HG03139 (cell line): ENCODE measurements at regions not wholly inside any gene's neighbourhood (a gene's known extent, or its start where the extent isn't known, plus 50 kb on each side); places are given as distances from the start of the nearest gene placed in this dataset.
"Not testable (repeated sequence)": the region's sequence is repeated elsewhere in the genome, so short reads cannot be mapped to it uniquely, and the experiment has no call there.

Experiments used
- ATAC-seq: cut with Tn5 transposase; IDR thresholded peaks from one replicate; pipeline ENCODE4 v1.9.1; 2021; ENCODE audit not compliant: unreplicated experiment

DNA sequence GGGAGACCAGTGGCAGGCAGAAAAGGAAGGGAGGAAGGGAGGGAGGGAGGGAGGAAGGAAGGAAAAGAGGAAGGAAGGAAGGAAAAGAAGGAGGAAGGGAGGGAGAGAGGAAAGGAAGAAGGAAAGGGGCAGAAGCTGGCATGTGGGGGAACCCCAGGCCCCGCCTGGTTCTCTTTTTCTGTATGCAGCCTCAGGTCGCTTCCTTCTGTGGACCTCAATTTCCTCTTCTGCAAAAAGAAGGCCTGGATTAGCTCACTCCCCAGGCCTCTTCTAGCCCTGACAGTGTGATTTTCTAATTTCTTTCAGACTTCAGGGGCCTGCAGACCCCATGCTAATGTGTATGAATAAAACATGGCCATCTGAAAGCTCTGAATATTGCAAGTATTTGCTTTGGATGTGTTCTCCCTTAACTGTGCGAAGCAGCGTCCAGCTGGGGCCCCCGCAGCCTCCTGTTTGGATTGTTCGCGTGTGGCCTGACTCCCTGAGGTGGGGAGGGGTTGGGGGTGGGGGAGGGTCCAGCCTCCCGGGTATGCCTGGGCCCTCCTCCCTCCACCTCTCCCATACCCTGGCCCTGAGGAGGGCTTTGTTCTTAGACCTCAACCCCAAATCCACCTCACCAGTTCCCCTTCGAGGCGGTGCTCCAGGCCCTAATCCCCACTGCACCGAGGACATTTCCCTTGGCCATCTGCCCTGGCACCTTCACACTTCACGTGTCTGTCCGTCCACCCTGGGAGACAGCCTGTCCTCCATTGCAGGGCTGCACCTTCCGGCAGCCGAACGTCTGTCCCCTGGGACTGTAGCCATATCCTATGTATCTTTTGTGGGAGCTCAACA, 199.9 kb upstream of the ATP6AP2 start:
- no peak for ATAC-seq

- ATAC-seq, result no peak
Observed at GRCh38 chrX:40377684-40378083, 203.1 kb upstream of the ATP6AP2 start.

DNA sequence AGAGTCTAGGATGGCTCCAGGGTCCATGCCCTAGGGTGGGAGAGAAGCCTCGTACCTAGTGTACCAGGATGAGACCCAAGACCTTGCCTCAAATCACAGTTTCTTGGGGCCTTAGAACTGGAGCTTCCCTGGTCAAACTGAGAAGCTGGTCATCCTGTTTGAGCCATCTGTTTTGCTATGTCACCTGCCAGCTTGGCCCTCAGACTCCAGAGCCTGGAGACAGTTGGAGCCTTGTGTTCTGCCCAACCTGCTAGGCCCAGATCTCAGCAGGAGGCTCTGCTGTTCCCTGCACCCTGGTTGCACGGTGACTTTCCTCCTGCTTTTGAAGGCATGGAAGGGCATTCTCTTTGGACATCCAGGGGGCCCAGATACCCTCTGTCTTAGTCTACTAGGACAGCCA, 206.3 kb upstream of the ATP6AP2 start:
- ATAC-seq, result no peak

DNA sequence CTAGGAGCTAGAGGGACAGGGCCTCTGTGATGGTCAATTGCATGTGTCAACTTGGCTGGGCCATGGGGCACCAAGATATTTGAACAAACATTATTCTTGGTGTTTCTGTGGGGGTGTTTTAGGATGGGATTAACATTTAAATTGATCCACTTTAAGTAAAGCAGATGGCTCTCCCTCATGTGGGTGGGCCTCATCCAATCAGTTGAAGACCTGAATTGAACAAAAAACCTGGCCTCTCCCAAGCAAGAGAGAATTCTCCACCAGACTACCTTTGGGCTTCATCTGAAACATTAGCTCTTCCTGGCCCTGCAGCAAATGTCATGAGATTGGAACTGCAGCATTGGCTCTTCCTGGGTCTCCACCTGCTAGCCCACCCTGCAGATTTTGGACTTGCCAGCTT, 207.1 kb upstream of the ATP6AP2 start:
- no peak for ATAC-seq

- no peak for ATAC-seq
Observed at GRCh38 chrX:40373025-40373424, 207.7 kb upstream of the ATP6AP2 start.

DNA sequence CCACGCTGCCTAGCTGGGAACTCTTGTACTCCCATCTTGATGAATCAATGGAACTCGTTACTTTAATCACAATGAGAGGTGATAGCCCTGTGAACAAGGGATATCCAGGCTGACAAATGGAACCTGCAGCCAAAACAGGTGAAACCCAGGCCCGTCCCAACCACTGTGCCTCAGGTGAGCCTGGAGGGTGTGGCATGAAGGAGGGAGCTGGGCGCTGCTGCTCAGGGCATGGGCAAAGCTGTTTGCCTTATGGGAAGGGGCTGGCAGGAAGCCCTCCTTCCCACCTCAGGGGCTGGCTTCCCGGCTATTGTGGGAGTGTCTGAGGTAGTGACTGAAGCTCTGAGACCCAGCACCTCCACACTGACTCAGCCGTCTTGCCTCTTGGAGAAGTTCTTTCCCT, 209.4 kb upstream of the ATP6AP2 start:
- ATAC-seq, result no peak

- no peak for ATAC-seq
Observed at GRCh38 chrX:40368611-40369061, 212.1 kb upstream of the ATP6AP2 start.

GRCh38 chrX:40366661-40367060, 214.1 kb upstream of the ATP6AP2 start:
- ATAC-seq, result no peak

DNA sequence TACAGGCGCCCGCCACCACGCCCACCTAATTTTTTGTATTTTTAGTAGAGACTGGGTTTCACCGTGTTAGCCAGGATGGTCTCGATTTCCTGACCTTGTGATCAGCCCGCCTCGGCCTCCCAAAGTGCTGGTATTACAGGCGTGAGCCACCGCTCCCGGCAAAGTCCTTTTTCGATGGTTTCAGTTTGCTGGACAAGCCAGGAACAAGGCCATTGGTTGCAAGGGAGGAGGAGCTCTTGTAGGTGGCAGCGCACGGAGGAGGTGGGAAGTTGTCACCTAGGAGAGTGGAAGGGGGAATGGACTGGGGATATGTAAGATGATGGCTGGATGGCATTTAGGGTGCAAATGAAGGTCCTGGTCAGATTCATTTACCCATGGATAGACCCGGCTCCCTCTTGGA, 218.5 kb upstream of the ATP6AP2 start:
- not testable (repeated sequence) for ATAC-seq

DNA sequence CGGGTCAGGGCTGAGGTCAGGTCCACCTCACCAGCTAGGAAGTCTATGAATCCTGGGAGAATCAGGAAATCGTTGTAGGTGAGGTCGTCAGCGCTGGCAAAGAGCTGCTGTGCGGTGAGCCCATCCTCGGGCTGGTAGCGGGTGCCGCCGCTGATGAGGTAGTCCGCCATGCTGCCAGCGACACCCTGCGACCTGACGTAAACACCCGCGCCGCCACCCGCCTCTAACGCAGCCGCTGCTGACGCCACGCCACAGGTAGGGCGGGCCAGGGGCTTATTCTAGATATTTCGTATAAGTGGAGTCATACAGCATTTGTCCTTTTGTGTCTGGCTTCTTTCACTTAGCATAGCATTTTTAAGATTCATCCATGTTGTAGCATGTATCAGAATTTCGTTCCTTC, 220.2 kb upstream of the ATP6AP2 start:
- ATAC-seq, result no peak

- ATAC-seq, result no peak
Observed at GRCh38 chrX:40359593-40359992, 221.2 kb upstream of the ATP6AP2 start.

- no peak for ATAC-seq
Observed at GRCh38 chrX:40358994-40359393, 221.8 kb upstream of the ATP6AP2 start.

DNA sequence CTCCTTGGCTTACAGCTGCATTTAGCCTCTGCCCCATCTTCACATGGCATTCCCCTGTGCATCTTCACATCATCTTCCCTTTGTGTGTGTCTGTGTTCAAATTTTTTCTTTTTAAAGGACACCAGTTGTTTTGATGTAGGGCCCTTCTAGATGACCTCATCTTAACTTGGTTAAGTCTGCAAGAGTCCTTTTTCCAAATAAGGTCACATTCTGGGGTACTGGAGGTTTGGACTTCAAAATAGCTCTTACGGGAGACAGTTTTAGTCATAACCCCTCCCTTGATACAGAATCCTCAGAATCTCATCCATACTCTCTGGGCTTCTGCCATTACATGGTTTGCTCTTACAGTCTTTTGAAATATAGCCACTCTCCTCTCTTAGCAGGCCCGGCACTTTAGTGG, 231.5 kb upstream of the ATP6AP2 start:
- no peak for ATAC-seq

GRCh38 chrX:40346379-40346778, 234.4 kb upstream of the ATP6AP2 start:
- no peak for ATAC-seq

DNA sequence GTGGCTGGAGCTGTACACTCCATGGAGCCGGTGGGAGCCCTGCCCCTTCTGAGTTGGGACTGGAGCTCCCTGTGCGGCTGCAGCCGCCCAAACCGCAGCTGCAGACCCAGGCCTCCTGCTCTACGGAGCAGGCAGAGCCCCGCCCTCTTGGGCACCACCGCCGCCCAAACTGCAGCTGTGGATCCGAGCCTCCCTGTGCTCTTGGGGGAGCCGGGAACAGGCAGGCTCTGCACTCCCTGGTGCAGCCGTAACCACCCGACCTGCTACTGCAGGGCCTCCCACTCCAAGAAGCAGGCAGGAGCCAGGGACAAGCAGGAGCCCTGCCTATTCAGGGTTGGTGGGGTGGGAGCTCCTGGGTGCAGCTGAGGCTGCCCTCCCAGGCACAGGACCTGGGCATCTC, 237.5 kb upstream of the ATP6AP2 start:
- no peak for ATAC-seq

- no peak for ATAC-seq
Observed at GRCh38 chrX:40340116-40340515, 240.7 kb upstream of the ATP6AP2 start.

- no peak for ATAC-seq
Observed at GRCh38 chrX:40333344-40333743, 235.6 kb upstream of the BCOR start.

- ATAC-seq, result no peak
Observed at GRCh38 chrX:40331762-40332161, 234.0 kb upstream of the BCOR start.

DNA sequence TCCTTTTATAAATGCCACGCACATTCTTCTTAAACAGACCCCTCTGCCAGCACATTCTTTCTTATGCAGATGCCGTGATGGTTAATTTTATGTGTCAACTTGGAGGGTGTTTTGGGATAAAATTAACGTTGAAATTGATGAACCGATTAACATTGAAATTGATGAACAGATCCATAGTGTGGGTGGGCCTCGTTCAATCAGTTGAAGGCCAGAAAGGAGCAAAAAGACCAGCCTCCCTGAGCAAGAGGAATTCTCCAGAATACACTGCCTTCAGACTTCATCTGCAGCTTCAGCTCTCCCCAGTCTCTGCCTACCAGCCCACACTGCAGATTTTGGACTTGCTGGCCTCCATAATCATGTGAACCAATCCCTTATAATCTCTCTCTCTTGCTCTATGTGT, 233.6 kb upstream of the BCOR start:
- ATAC-seq, result no peak

DNA sequence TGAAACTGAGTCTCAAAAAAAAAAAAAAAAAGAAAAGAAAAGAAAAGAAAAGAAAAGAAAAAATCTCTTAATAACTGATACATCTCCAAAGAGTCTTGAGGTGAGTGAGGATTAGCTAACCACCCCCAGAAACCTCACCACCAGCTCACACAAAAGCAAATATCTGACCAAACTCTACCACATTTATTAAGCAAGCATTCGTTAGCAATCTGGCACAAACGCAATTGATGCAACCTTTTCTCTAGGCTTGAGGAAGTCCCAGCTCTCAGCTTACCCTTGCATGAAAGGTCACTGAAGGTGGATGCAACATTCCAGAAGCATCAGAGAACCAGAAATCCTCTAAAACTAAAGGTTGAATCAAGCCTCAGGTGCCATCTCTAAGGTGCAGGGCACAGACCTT, 231.9 kb upstream of the BCOR start:
- no peak for ATAC-seq

- ATAC-seq, result no peak
Observed at GRCh38 chrX:40327085-40327484, 229.3 kb upstream of the BCOR start.

DNA sequence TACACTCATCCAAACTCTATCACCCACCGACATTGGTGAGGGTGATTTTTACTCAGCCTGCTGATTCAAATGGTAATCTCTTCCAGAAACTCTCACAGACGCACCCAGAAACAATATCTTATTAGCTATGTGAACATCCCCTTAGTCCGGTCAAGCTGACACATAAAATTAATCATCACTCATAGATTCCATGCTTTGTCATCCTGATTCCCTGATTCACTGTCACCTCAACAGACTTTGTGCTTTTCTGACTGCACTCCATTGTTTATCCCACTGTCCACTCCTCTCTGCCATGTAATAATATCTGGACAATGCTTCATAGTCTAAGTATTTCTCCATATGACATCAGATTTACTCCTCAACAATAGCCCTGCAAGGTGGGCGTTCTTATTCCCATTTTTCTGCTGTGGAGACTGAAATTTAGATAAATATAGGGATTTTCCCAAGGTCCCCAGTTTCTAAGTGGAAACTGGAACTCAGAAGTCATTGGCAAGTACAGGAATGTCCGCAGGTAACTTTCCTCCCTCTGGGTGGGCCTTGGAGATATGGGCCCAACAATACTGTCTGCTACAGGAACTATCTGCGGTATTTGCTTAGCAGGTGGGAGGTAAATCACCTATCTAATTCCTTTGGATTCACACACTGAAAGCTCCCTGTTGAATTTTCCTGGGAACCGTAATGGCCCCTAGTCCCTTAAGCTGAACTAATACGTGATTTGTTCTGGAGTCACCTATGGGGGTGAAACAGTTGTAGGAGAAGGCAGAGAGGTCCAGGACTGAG, 228.6 kb upstream of the BCOR start:
- no peak for ATAC-seq
